Tibial nerve (tissue), 4 donors: ENCODE measurements at regions not wholly inside any gene's neighbourhood (a gene's known extent, or its start where the extent isn't known, plus 50 kb on each side); places are given as distances from the start of the nearest gene placed in this dataset.

Experiments
- DNase-seq, 2 donors: peaks; one replicate each; pipeline ENCODE4 v3.0.0-alpha.2; 2019; ENCODE audit warnings: low spot score in 2 of 2
- H3K27ac ChIP-seq, 4 donors: fragments of 200-600 bp; sonication (generic) in 3 of 4; one replicate each; pipeline ENCODE4 v1.5.1; 2017 to 2019; ENCODE audit warnings: mild to moderate bottlenecking in 1 of 4
- H3K27me3 ChIP-seq, 2 donors: fragments of 200-600 bp; sonication (generic) in 1 of 2; one replicate each; pipeline versions ENCODE4 v1.5.1 to v1.6.0; 2017 to 2019
- H3K36me3 ChIP-seq, 3 donors: fragments of 200-600 bp; sonication (generic); one replicate each; pipeline ENCODE4 v1.5.1; 2018 to 2019
- H3K4me1 ChIP-seq, 4 donors: fragments of 200-600 bp; sonication (generic) in 3 of 4; one replicate each; pipeline ENCODE4 v1.5.1; 2017 to 2019
- H3K4me3 ChIP-seq, 4 donors: fragments of 200-600 bp; sonication (generic) in 3 of 4; one replicate each; pipeline ENCODE4 v1.5.1; 2017 to 2019; ENCODE audit warnings: mild to moderate bottlenecking in 1 of 4, moderate library complexity in 1 of 4
- H3K9me3 ChIP-seq, 4 donors: fragments of 200-600 bp; sonication (generic) in 3 of 4; one replicate each; pipeline ENCODE4 v1.5.1; 2017 to 2019
- EP300 ChIP-seq, 2 donors: sonication (generic); formaldehyde crosslinking; IDR thresholded peaks; one replicate each; pipeline ENCODE4 v1.6.1; 2017; ENCODE audit warnings: antibody characterized with exemption in 2 of 2, mild to moderate bottlenecking in 1 of 2
- POLR2A ChIP-seq, 2 donors: fragments of 450-650 bp; IDR thresholded peaks; one replicate each; pipeline ENCODE4 v1.6.1; 2017; ENCODE audit warnings: antibody characterized with exemption in 2 of 2, mild to moderate bottlenecking in 2 of 2, moderate library complexity in 2 of 2
- WGBS, 2 donors: methylation state at CpG; one replicate each; pipeline ENCODE4 v1.1.5; 2018; 5-methylcytosine and 5-hydroxymethylcytosine counted together
- TF ChIP-seq, protein P1 (sequence below), 5 experiments: fragments of 200-600 bp in 3 of 5; fragments of 450-650 bp in 2 of 5; sonication (generic) in 3 of 5; IDR thresholded peaks; one replicate each; pipeline ENCODE4 v1.5.1; 2016 to 2019; ENCODE audit warnings: antibody characterized with exemption in 5 of 5, mild to moderate bottlenecking in 3 of 5, moderate library complexity in 2 of 5

DNA sequence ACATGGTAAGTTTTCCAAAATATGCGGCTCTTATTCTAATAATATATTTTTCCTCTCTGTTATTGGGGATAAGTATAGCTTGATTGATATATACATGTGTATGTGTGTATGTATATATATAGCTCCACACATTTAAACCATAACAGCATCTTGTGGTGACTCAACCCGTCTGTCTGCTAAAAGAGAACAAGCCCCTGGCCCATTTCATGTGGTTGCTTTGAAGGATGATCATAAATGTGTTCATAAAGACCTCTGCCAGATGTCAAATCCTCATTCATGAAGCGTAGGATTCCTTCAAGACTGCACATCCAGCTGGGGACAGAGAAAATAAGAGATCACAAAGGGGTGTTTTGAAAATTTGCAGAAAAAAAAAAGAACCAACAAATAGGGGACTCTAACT lies 79.3 kb downstream of the RHOB start:
- Histone ChIP-seq H3K4me1 (peaks cover 0 to 38% (median 23%) of the 10 kb centered on the region in 4 donors), H3K27ac (peak overlapping the region in 2 of 4 donors; percentile 67 to 70), H3K4me3 (no peak overlapping the region), H3K9me3 (no peaks in the 10 kb centered on the region), H3K36me3 (no peaks in the 10 kb centered on the region), H3K27me3 (no peaks in the 10 kb centered on the region)
- WGBS, 2 donors: 96 to 97% methylated on average over 3 of the region's 3 CpGs
- DNase-seq: no peak
- no peak for TF ChIP-seq POLR2A (IDR thresholded peaks at IDR 0.05)
- no peak for TF ChIP-seq EP300 (IDR thresholded peaks at IDR 0.05)
- TF ChIP-seq, protein P1, sequence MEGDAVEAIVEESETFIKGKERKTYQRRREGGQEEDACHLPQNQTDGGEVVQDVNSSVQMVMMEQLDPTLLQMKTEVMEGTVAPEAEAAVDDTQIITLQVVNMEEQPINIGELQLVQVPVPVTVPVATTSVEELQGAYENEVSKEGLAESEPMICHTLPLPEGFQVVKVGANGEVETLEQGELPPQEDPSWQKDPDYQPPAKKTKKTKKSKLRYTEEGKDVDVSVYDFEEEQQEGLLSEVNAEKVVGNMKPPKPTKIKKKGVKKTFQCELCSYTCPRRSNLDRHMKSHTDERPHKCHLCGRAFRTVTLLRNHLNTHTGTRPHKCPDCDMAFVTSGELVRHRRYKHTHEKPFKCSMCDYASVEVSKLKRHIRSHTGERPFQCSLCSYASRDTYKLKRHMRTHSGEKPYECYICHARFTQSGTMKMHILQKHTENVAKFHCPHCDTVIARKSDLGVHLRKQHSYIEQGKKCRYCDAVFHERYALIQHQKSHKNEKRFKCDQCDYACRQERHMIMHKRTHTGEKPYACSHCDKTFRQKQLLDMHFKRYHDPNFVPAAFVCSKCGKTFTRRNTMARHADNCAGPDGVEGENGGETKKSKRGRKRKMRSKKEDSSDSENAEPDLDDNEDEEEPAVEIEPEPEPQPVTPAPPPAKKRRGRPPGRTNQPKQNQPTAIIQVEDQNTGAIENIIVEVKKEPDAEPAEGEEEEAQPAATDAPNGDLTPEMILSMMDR (IDR thresholded peaks at IDR 0.05): no peak

DNA sequence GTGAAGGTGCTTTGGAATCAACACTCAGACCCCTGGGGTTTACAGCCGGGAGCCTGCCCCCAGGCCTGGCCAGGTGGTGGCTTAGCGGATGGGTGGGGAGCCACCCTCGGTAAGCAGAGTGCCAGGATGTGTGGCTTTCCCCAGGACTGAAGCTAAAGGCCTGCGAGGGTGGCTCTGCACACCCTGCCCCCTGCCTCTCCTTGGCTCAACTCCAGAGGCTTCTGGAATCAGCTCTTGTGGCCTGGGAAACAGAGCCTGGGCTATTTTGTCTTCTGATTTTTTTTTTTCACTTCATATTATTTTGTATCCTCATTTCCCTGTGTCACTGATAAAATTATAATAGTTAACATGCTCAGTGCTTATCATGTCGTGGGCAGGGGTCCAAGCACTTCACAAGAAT lies 79.8 kb downstream of the RHOB start:
- no peak for DNase-seq
- Histone ChIP-seq H3K4me3 (no peak overlapping the region), H3K9me3 (no peaks in the 10 kb centered on the region), H3K27ac (peak overlapping the region in 3 of 4 donors; percentile 1 to 70 (median 67)), H3K27me3 (no peaks in the 10 kb centered on the region), H3K36me3 (no peaks in the 10 kb centered on the region), H3K4me1 (peaks cover 0 to 43% (median 23%) of the 10 kb centered on the region in 4 donors)
- WGBS, 2 donors: 37 to 45% methylated on average over 5 of the region's 5 CpGs
- TF ChIP-seq POLR2A (IDR thresholded peaks at IDR 0.05): no peak
- TF ChIP-seq EP300 (IDR thresholded peaks at IDR 0.05): no peak
- TF ChIP-seq, protein P1 (IDR thresholded peaks at IDR 0.05): no peak

DNA sequence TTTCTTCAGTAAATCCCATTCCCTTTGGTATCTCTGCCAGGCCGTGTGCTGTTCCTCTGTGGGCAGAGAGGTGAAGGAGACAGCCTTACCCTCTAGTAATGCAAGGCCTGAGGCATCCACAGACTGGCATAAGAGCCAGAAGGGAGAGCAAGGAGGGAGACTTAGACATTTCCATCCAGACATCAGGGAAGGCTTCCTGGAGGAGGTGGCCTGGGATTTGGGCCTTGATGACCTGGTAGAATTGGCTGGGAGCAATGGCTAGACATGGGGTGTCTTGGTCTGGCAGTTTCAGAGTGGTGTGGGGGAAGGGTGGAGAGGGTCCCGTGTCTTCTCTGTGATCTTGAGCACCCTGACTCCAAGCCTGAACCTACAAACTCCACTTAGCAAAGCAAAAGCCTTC lies 81.8 kb downstream of the RHOB start:
- no peak overlapping the region for H3K27ac ChIP-seq
- peaks cover 0 to 63% (median 28%) of the 10 kb centered on the region in 4 donors for H3K4me1 ChIP-seq
- no peak overlapping the region for H3K4me3 ChIP-seq
- no peaks in the 10 kb centered on the region for H3K9me3 ChIP-seq
- no peaks in the 10 kb centered on the region for H3K36me3 ChIP-seq
- H3K27me3 ChIP-seq: no peaks in the 10 kb centered on the region
- TF ChIP-seq EP300 (IDR thresholded peaks at IDR 0.05) (no peak), POLR2A (IDR thresholded peaks at IDR 0.05) (no peak)
- TF ChIP-seq, protein P1 (IDR thresholded peaks at IDR 0.05): no peak
- DNase-seq: no peak
- WGBS, 2 donors: 91 to 94% methylated on average over 2 of the region's 2 CpGs

DNA sequence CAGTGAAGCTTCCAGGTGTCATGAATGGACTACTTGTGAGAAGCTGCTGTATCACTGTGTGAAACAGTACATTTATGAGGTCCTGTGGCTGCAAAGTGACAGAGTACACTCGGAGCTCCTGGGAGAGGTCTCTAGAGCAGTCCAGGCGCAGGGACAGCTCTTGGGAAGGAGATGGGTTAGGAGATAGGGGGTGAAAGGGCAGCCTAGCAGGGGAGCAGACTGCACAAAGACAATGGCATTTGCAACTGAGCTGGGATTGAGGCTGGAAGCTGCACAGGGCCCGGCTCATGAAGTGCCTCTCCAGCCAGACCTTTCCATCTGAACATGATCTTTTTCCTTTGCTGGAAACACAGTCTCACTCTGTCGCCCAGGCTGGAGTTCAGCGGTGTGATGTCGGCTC lies 83.6 kb downstream of the RHOB start:
- Histone ChIP-seq H3K4me3 (no peak overlapping the region), H3K27me3 (no peaks in the 10 kb centered on the region), H3K4me1 (peaks cover 0 to 45% (median 14%) of the 10 kb centered on the region in 4 donors), H3K36me3 (no peaks in the 10 kb centered on the region), H3K27ac (no peak overlapping the region), H3K9me3 (no peaks in the 10 kb centered on the region)
- WGBS, 2 donors: 91% methylated on average over 6 of the region's 6 CpGs
- DNase-seq: no peak
- TF ChIP-seq, protein P1 (IDR thresholded peaks at IDR 0.05): no peak
- TF ChIP-seq POLR2A (IDR thresholded peaks at IDR 0.05) (no peak), EP300 (IDR thresholded peaks at IDR 0.05) (no peak)

DNA sequence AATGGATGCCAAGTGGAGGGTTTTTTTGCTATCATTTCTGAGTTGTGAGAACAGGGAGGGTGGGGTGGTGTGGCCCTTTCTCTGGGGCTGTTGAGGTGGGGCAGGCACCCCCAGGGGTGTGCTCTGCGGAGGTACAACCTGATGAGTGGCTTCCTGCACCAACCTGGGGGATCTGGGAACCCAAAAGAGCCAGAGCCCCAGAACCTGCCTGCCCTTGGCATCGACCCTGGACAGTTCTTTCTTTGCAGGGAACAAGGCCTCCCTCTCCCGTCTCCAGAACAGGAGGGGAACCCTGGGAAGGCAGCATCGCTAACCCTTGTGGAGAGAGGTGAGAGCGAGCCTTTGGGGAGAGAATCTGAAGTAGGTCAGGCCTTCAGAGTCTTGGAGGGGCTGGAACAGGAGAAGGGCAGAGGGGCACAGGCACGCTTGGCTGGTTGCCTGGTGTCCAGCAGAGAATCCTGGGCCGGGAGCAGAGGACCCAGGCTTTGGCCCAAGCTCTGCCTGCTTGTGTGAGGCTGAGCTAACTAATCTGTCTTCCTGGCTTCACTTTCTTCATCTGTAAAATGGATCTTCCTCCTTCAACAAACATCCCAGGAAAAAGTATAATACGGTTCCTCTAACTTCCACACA lies 84.9 kb downstream of the RHOB start:
- H3K27ac ChIP-seq: peak overlapping the region in 1 of 4 donors; percentile 45
- no peaks in the 10 kb centered on the region for H3K36me3 ChIP-seq
- DNase-seq: no peak
- H3K4me1 ChIP-seq: peaks cover 0 to 35% (median 10%) of the 10 kb centered on the region in 4 donors
- no peak overlapping the region for H3K4me3 ChIP-seq
- TF ChIP-seq POLR2A (IDR thresholded peaks at IDR 0.05): no peak
- TF ChIP-seq EP300 (IDR thresholded peaks at IDR 0.05): no peak
- TF ChIP-seq, protein P1 (IDR thresholded peaks at IDR 0.05): no peak
- no peaks in the 10 kb centered on the region for H3K27me3 ChIP-seq
- H3K9me3 ChIP-seq: no peaks in the 10 kb centered on the region
- 51 to 71% methylated on average over 7 to 8 of the region's 8 CpGs for WGBS, 2 donors
